ENCODE measurements at regions not wholly inside any gene's neighbourhood (a gene's known extent, or its start where the extent isn't known, plus 50 kb on each side); places are given as distances from the start of the nearest gene placed in this dataset.

DNA sequence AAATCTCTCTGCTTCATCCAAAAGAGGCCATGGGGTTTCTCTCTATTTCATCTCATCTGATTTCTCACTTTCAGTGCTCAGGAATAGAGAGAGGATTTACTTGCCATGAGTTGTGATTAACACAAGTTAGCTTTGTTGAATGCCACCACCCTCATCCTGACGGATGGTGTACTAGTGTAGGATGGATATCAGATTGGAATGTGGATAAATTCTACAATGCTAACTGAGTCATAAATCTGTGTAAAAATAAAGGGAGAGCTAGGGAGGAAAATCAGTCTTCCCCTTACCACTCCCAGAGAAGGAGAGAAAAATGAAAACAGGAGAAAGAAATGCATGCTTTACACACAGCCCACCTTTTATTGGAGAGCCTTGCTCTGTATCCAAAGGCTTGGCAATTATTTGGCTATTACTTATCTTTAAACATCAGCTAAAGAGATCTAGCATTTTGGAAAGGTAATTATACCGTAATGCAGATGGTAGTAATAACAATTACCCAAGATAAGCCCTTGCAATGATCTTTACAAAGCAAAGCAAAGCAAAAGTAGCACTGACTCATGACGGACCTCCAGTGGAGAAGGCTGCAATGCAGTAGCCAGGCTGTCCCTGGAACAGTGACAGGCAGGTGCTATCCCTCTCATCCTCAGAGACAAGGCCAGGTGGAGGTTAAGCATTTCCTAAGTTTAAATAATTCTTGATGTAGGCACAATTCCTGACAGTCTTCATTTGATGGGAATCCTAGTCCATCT lies 306.3 kb upstream of the PPARGC1A start:
- TF ChIP-seq, protein P1, sequence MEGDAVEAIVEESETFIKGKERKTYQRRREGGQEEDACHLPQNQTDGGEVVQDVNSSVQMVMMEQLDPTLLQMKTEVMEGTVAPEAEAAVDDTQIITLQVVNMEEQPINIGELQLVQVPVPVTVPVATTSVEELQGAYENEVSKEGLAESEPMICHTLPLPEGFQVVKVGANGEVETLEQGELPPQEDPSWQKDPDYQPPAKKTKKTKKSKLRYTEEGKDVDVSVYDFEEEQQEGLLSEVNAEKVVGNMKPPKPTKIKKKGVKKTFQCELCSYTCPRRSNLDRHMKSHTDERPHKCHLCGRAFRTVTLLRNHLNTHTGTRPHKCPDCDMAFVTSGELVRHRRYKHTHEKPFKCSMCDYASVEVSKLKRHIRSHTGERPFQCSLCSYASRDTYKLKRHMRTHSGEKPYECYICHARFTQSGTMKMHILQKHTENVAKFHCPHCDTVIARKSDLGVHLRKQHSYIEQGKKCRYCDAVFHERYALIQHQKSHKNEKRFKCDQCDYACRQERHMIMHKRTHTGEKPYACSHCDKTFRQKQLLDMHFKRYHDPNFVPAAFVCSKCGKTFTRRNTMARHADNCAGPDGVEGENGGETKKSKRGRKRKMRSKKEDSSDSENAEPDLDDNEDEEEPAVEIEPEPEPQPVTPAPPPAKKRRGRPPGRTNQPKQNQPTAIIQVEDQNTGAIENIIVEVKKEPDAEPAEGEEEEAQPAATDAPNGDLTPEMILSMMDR (conservative IDR thresholded peaks at IDR 0.05; ENCODE audit: low read depth, low read length) = no peak
- no peak for TF ChIP-seq EZH2 (IDR thresholded peaks at IDR 0.05; ENCODE audit: low read length, unreplicated experiment)
